A204.1 (cell line): ENCODE measurements at regions not wholly inside any gene's neighbourhood (a gene's known extent, or its start where the extent isn't known, plus 50 kb on each side); places are given as distances from the start of the nearest gene placed in this dataset.

Experiments
- FAIRE-seq: peaks from 2 replicates; lab custom pipeline; 2012; peaks lifted over from hg19 to GRCh38; lab: Jason Lieb, UNC

GRCh38 chr7:156305351-156305750 lies 335.2 kb upstream of the RNF32 start:
- FAIRE-seq, result no peak

GRCh38 chr7:156282816-156283215 lies 357.8 kb upstream of the RNF32 start:
- peak; percentile 37 for FAIRE-seq

- no peak for FAIRE-seq
Observed at GRCh38 chr7:156279635-156280034, 360.9 kb upstream of the RNF32 start.

GRCh38 chr7:156275292-156275691 lies 365.3 kb upstream of the RNF32 start:
- no peak for FAIRE-seq

- no peak for FAIRE-seq
Observed at GRCh38 chr7:156274557-156274956, 366.0 kb upstream of the RNF32 start.

GRCh38 chr7:156261581-156261980 lies 379.0 kb upstream of the RNF32 start:
- no peak for FAIRE-seq

GRCh38 chr7:156257904-156258303 lies 382.7 kb upstream of the RNF32 start:
- FAIRE-seq, result no peak

GRCh38 chr7:156255635-156256034 lies 384.9 kb upstream of the RNF32 start:
- FAIRE-seq, result no peak

- FAIRE-seq, result no peak
Observed at GRCh38 chr7:156251861-156252260, 388.7 kb upstream of the RNF32 start.

GRCh38 chr7:156240532-156240931 lies 400.0 kb upstream of the RNF32 start:
- FAIRE-seq, result no peak

GRCh38 chr7:156238366-156239133 lies 402.0 kb upstream of the RNF32 start:
- no peak for FAIRE-seq

- no peak for FAIRE-seq
Observed at GRCh38 chr7:156237614-156238013, 403.0 kb upstream of the RNF32 start.

GRCh38 chr7:156236936-156237599 lies 403.5 kb upstream of the RNF32 start:
- FAIRE-seq, result no peak

GRCh38 chr7:156236181-156236889 lies 404.2 kb upstream of the RNF32 start:
- FAIRE-seq, result no peak

GRCh38 chr7:156234666-156235494 lies 405.7 kb upstream of the RNF32 start:
- no peak for FAIRE-seq

- FAIRE-seq, result no peak
Observed at GRCh38 chr7:156234192-156234591, 406.4 kb upstream of the RNF32 start.

GRCh38 chr7:156232931-156233705 lies 407.5 kb upstream of the RNF32 start:
- no peak for FAIRE-seq

GRCh38 chr7:156230576-156230975 lies 410.0 kb upstream of the RNF32 start:
- no peak for FAIRE-seq

- FAIRE-seq, result no peak
Observed at GRCh38 chr7:156224833-156225225, 412.6 kb upstream of the SHH start.

- no peak for FAIRE-seq
Observed at GRCh38 chr7:156223935-156224832, 411.9 kb upstream of the SHH start.

- FAIRE-seq, result no peak
Observed at GRCh38 chr7:156222611-156223010, 410.3 kb upstream of the SHH start.
